Suprapubic skin (tissue), 3 donors: ENCODE measurements at regions not wholly inside any gene's neighbourhood (a gene's known extent, or its start where the extent isn't known, plus 50 kb on each side); places are given as distances from the start of the nearest gene placed in this dataset.
"Not testable (repeated sequence)": the region's sequence is repeated elsewhere in the genome, so short reads cannot be mapped to it uniquely, and the experiment has no call there.

Source experiments
- POLR2A ChIP-seq, 2 donors: fragments of 450-650 bp; IDR thresholded peaks; one replicate each; pipeline ENCODE4 v1.6.1; 2017; ENCODE audit warnings: antibody characterized with exemption in 2 of 2, mild to moderate bottlenecking in 2 of 2, moderate library complexity in 2 of 2
- TF ChIP-seq, protein P1 (sequence below), 2 donors: fragments of 200-600 bp in 1 of 2; fragments of 450-650 bp in 1 of 2; sonication (generic) in 1 of 2; IDR thresholded peaks; one replicate each; pipeline ENCODE4 v1.5.1; 2016 to 2019; ENCODE audit warnings: antibody characterized with exemption in 2 of 2, mild to moderate bottlenecking in 1 of 2, moderate library complexity in 1 of 2

DNA sequence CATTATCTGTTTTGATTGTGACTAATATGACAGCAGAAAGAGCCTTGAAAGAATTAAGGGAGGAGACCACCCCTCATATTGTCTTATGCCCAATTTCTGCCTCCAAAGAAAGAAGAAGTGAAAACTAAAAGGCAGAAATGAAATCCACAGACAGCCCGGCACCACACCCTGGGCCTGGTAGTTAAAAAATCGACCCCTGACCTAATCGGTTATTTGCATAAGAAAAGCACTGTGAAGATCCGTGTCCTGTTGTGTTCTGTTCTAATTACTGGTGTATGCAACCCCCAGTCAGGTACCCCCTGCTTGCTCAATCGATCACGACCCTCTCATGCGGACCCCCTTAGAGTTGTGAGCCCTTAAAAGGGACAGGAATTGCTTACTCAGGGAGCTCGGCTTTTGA is 97.9 kb downstream of the CDRT15L2 start:
- TF ChIP-seq, protein P1, sequence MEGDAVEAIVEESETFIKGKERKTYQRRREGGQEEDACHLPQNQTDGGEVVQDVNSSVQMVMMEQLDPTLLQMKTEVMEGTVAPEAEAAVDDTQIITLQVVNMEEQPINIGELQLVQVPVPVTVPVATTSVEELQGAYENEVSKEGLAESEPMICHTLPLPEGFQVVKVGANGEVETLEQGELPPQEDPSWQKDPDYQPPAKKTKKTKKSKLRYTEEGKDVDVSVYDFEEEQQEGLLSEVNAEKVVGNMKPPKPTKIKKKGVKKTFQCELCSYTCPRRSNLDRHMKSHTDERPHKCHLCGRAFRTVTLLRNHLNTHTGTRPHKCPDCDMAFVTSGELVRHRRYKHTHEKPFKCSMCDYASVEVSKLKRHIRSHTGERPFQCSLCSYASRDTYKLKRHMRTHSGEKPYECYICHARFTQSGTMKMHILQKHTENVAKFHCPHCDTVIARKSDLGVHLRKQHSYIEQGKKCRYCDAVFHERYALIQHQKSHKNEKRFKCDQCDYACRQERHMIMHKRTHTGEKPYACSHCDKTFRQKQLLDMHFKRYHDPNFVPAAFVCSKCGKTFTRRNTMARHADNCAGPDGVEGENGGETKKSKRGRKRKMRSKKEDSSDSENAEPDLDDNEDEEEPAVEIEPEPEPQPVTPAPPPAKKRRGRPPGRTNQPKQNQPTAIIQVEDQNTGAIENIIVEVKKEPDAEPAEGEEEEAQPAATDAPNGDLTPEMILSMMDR (IDR thresholded peaks at IDR 0.05), result not testable (repeated sequence)
- not testable (repeated sequence) for TF ChIP-seq POLR2A (IDR thresholded peaks at IDR 0.05)
